ENCODE measurements at regions not wholly inside any gene's neighbourhood (a gene's known extent, or its start where the extent isn't known, plus 50 kb on each side); places are given as distances from the start of the nearest gene placed in this dataset.

- ATAC-seq (no peak), DNase-seq (no peak)
- Histone ChIP-seq H3K4me1 (ENCODE audit: control insufficient read depth, insufficient read depth, low read length) (no peaks in the 10 kb centered on the region), H3K27ac (ENCODE audit: low read length) (no peak overlapping the region), H3K4me3 (ENCODE audit: low read length) (no peak overlapping the region), H3K9me3 (ENCODE audit: control insufficient read depth, low read length) (no peaks in the 10 kb centered on the region), H3K27me3 (ENCODE audit: control insufficient read depth, insufficient read depth) (no peaks in the 10 kb centered on the region)
- intact Hi-C loops (cut with DNase I): no loop called here
- 11% methylated on average over 6 of the region's 6 CpGs for WGBS
Measured at GRCh38 chr1:104780470-104781078, 1030.9 kb downstream of the AMY1C start.

DNA sequence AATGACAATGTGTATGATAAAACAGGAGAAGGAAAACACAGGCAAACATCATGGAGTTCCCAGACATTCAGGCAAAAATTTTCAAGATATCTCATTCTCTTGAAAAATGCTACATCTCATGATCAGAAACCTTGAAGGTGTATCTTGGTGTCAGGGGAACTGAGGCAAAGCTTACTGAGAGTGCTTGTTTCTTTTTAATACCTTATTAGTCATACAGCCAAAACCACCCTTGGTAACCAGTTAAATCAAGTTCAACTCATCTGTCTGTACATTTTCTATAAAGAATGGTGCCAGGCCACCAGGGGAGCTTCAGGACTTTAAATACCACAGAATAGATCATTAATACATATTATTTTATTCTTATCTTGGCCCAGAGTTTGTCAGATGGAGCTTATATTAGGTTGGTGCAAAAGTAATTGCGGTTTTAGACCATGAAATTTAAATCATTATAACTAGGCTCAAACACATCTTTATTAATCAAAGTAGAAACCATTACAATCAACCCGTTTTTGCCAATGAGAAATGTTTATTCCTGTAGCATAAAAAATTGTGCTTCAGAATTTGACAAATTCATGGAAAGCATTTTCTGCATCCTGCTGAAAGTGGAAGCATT, 1036.0 kb downstream of the AMY1C start:
- DNase-seq: no peak
- H3K4me1 ChIP-seq (ENCODE audit: control insufficient read depth, insufficient read depth, low read length): no peaks in the 10 kb centered on the region
- intact Hi-C loops (cut with DNase I): no loop called here

GRCh38 chr1:104787866-104788510, 1038.3 kb downstream of the AMY1C start:
- ATAC-seq (peak in 1 of 2 donors; percentile 26), DNase-seq (no peak)
- intact Hi-C loops (cut with DNase I): no loop called here
- no peaks in the 10 kb centered on the region for H3K27me3 ChIP-seq (ENCODE audit: control insufficient read depth, insufficient read depth)
- H3K27ac ChIP-seq (ENCODE audit: low read length): no peak overlapping the region
- H3K4me3 ChIP-seq (ENCODE audit: low read length): no peak overlapping the region
- H3K4me1 ChIP-seq (ENCODE audit: control insufficient read depth, insufficient read depth, low read length): no peaks in the 10 kb centered on the region
- 91% methylated on average over 14 of the region's 14 CpGs for WGBS
- no peaks in the 10 kb centered on the region for H3K9me3 ChIP-seq (ENCODE audit: control insufficient read depth, low read length)

More for the DNA sequence above, 1036.0 kb downstream of the AMY1C start:
- 59% methylated on average over 2 of the region's 2 CpGs for WGBS
- ATAC-seq: no peak
- no peaks in the 10 kb centered on the region for H3K27me3 ChIP-seq (ENCODE audit: control insufficient read depth, insufficient read depth)
- H3K9me3 ChIP-seq (ENCODE audit: control insufficient read depth, low read length): no peaks in the 10 kb centered on the region
- no peak overlapping the region for H3K27ac ChIP-seq (ENCODE audit: low read length)
- H3K4me3 ChIP-seq (ENCODE audit: low read length): no peak overlapping the region

GRCh38 chr1:104791030-104791429, 1041.3 kb downstream of the AMY1C start:
- Histone ChIP-seq H3K9me3 (ENCODE audit: control insufficient read depth, low read length) (no peaks in the 10 kb centered on the region), H3K4me1 (ENCODE audit: control insufficient read depth, insufficient read depth, low read length) (no peaks in the 10 kb centered on the region), H3K27me3 (ENCODE audit: control insufficient read depth, insufficient read depth) (no peaks in the 10 kb centered on the region), H3K4me3 (ENCODE audit: low read length) (no peak overlapping the region), H3K27ac (ENCODE audit: low read length) (no peak overlapping the region)
- WGBS: 88% methylated on average over 4 of the region's 4 CpGs
- ATAC-seq (no peak), DNase-seq (no peak)
- intact Hi-C loops (cut with DNase I): no loop called here

DNA sequence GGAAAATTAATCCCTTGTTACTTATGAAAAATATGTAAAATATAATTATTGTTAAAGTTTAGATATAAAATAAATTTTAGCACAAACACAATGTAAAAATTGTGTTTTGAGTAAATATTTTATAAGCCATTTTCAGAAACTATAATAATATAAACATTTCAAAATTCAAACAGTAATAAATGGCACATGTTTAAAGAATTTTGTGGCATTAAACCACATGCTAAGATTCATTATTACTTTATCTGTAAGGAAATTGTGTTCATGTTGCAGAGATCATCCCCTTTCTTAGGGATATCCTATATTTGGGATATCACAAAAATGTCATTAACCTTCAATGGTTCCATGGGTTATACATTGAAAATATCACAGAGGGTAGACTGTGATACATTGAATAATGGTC, 1044.3 kb downstream of the AMY1C start:
- no peak for DNase-seq
- Histone ChIP-seq H3K27me3 (ENCODE audit: control insufficient read depth, insufficient read depth) (no peaks in the 10 kb centered on the region), H3K4me3 (ENCODE audit: low read length) (no peak overlapping the region), H3K4me1 (ENCODE audit: control insufficient read depth, insufficient read depth, low read length) (no peaks in the 10 kb centered on the region), H3K9me3 (ENCODE audit: control insufficient read depth, low read length) (no peaks in the 10 kb centered on the region), H3K27ac (ENCODE audit: low read length) (no peak overlapping the region)
- no peak for ATAC-seq
- intact Hi-C loops (cut with DNase I): no loop called here

DNA sequence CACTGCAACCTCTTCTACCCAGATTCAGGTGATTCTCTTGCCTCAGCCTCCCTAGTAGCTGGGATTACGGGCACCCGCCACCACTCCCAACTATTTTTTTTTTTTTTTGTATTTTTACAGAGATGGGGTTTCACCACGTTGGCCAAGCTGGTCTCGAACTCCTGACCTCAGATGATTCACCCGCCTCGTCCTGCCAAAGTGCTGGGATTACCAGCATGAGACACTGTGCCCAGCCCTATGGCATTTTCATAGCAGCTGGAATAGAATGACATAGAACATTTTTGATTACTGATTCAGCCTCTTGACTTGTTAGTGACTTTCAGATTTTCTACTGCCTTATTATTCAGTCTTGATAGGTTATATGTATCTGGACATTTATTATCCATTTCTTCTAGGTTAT, 1046.2 kb downstream of the AMY1C start:
- Histone ChIP-seq H3K4me3 (ENCODE audit: low read length) (no peak overlapping the region), H3K4me1 (ENCODE audit: control insufficient read depth, insufficient read depth, low read length) (no peaks in the 10 kb centered on the region), H3K27me3 (ENCODE audit: control insufficient read depth, insufficient read depth) (no peaks in the 10 kb centered on the region), H3K27ac (ENCODE audit: low read length) (no peak overlapping the region), H3K9me3 (ENCODE audit: control insufficient read depth, low read length) (no peaks in the 10 kb centered on the region)
- ATAC-seq: no peak
- 84% methylated on average over 6 of the region's 6 CpGs for WGBS
- intact Hi-C loops (cut with DNase I): no loop called here
- no peak for DNase-seq

- WGBS: 73% methylated on average over 2 of the region's 2 CpGs
- no peaks in the 10 kb centered on the region for H3K4me1 ChIP-seq (ENCODE audit: control insufficient read depth, insufficient read depth, low read length)
- intact Hi-C loops (cut with DNase I): no loop called here
- H3K9me3 ChIP-seq (ENCODE audit: control insufficient read depth, low read length): no peaks in the 10 kb centered on the region
- no peak overlapping the region for H3K27ac ChIP-seq (ENCODE audit: low read length)
- no peak for ATAC-seq
- DNase-seq: no peak
- no peak overlapping the region for H3K4me3 ChIP-seq (ENCODE audit: low read length)
- no peaks in the 10 kb centered on the region for H3K27me3 ChIP-seq (ENCODE audit: control insufficient read depth, insufficient read depth)
Measured at GRCh38 chr1:104797982-104798381, 1048.3 kb downstream of the AMY1C start.

DNA sequence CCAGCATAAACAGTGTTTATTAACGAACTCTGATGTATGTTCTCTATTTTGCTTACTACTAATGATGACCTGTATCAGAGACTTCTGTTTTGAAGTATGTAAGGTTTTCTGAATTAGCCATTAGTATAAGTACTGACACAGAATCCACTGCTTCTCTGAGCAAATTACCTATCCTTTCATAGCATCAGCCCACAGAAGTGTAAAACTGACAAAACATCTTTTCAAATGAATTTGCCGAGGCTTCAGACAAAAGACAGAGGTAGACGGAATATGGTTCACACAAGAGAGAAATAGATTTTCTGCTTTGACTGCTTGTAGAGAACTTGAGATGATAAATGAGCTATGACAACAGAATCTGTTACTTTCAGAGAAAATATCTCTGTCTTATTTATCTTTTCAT, 1051.6 kb downstream of the AMY1C start:
- Histone ChIP-seq H3K27me3 (ENCODE audit: control insufficient read depth, insufficient read depth) (no peaks in the 10 kb centered on the region), H3K27ac (ENCODE audit: low read length) (no peak overlapping the region), H3K9me3 (ENCODE audit: control insufficient read depth, low read length) (no peaks in the 10 kb centered on the region), H3K4me3 (ENCODE audit: low read length) (no peak overlapping the region), H3K4me1 (ENCODE audit: control insufficient read depth, insufficient read depth, low read length) (no peaks in the 10 kb centered on the region)
- 79% methylated on average over 3 of the region's 3 CpGs for WGBS
- DNase-seq (no peak), ATAC-seq (no peak)
- intact Hi-C loops (cut with DNase I): no loop called here

GRCh38 chr1:104804147-104804546, 1054.4 kb downstream of the AMY1C start:
- WGBS: 80% methylated on average over 2 of the region's 2 CpGs
- Histone ChIP-seq H3K9me3 (ENCODE audit: control insufficient read depth, low read length) (no peaks in the 10 kb centered on the region), H3K27ac (ENCODE audit: low read length) (no peak overlapping the region), H3K27me3 (ENCODE audit: control insufficient read depth, insufficient read depth) (no peaks in the 10 kb centered on the region), H3K4me3 (ENCODE audit: low read length) (no peak overlapping the region), H3K4me1 (ENCODE audit: control insufficient read depth, insufficient read depth, low read length) (no peaks in the 10 kb centered on the region)
- no peak for DNase-seq
- ATAC-seq: no peak
- intact Hi-C loops (cut with DNase I): no loop called here

DNA sequence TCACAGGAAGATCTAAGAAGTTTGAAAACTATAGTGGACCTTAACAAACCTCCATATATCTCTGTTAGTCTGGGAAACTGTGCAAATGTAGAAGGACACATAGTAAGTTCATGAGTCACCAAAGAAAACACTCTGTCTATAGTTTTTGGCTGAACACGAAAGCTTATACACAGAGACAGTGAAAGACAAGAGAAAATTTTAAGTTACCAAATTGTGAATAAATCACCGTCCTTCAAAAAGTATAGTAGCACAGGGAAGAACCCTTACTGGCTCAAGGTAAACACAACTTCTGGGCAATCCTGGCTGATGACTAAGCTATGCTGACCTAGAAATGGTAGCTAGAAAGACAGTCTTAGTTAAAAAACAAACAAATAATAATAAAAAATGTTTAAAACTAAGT, 1057.9 kb downstream of the AMY1C start:
- WGBS: 60% methylated on average over 2 of the region's 2 CpGs

DNA sequence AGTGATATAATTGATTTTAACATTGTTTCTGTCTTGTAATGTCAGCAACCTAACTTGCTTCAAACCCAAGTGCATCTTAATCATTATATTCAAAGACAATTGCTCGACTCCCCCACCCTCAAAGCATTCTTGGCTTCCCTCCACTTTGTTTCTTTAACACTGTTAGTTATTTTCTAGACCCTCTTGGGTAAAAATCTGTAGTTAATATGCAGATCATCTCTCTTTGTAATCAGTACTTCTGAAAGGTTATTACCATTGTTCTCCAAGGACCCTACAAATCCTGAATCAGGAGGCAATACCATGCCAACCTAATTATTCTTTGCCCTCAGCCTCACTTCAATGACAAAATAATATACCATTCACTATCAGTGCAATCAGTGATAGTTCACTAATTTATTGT, 1075.7 kb downstream of the AMY1C start:
- H3K4me3 ChIP-seq (ENCODE audit: low read length): no peak overlapping the region
- no peak for ATAC-seq
- intact Hi-C loops (cut with DNase I): no loop called here
- no peaks in the 10 kb centered on the region for H3K9me3 ChIP-seq (ENCODE audit: control insufficient read depth, low read length)
- H3K4me1 ChIP-seq (ENCODE audit: control insufficient read depth, insufficient read depth, low read length): no peaks in the 10 kb centered on the region
- H3K27ac ChIP-seq (ENCODE audit: low read length): no peak overlapping the region
- DNase-seq: no peak
- WGBS: 53% methylated on average over 1 of the region's 1 CpG
- H3K27me3 ChIP-seq (ENCODE audit: control insufficient read depth, insufficient read depth): no peaks in the 10 kb centered on the region

More for the DNA sequence above, 1057.9 kb downstream of the AMY1C start:
- intact Hi-C loops (cut with DNase I): no loop called here
- H3K4me3 ChIP-seq (ENCODE audit: low read length): no peak overlapping the region
- no peaks in the 10 kb centered on the region for H3K9me3 ChIP-seq (ENCODE audit: control insufficient read depth, low read length)
- H3K27me3 ChIP-seq (ENCODE audit: control insufficient read depth, insufficient read depth): no peaks in the 10 kb centered on the region
- ATAC-seq: no peak
- no peak for DNase-seq
- H3K4me1 ChIP-seq (ENCODE audit: control insufficient read depth, insufficient read depth, low read length): no peaks in the 10 kb centered on the region
- no peak overlapping the region for H3K27ac ChIP-seq (ENCODE audit: low read length)
